ENCODE measurements at regions not wholly inside any gene's neighbourhood (a gene's known extent, or its start where the extent isn't known, plus 50 kb on each side); places are given as distances from the start of the nearest gene placed in this dataset.

DNA sequence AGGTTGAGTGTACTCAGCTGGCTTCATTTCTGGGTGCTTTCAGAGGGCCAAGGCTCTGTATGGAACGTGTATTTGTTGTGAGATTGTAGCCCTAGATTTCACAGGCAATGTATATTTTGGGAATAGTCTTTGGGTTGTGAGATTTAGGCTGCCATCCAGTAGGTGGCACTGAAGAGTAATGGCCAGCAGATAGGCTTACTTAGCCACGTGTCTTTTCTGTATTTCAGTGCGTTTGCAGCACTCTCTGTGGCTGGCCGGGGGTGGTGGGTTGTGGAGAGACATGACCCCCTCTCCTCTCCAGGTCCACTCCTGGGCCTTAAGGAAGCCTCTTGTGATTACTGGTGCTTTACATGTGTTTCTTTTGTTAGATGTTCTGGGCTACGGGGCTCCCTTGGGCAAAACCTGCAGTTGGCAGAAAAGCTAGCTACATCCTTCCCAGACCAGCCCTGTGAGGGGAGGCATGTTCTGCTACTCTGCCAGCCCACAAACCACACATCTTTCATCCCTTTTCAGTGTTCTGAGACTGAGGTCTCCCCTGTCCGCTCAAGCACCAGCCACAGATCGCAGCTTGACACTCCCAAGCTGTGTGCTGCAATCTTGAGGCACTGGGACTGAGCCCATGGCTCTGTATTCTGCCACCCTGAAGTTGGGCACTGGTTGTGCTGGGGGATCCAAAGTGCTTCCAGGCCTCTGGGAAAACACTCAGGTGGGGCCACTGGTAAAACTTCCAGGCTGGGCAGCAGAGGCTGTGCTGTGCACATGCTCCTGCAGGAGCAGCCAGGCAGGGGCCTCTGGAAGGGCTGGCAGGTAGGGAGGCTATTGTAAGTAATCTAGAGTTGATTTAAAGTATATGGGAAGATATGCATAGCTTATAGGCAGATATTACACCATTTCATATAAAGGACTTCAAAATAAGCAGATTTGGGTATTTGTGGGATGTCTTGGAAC, 1096.8 kb upstream of the PCDH20 start:
- Histone ChIP-seq H3K79me2 (ENCODE audit: control insufficient read depth, low read length) (no peaks in the 10 kb centered on the region), H3K36me3 (ENCODE audit: control insufficient read depth, low read length) (no peaks in the 10 kb centered on the region), H3K27me3 (ENCODE audit: control insufficient read depth, low read length) (no peaks in the 10 kb centered on the region), H4K20me1 (ENCODE audit: control insufficient read depth, insufficient read depth, low read depth, low read length) (no peaks in the 10 kb centered on the region), H3K4me1 (ENCODE audit: control insufficient read depth, low read length) (peaks cover 4% of the 10 kb centered on the region), H3K4me2 (ENCODE audit: low read length) (no peak overlapping the region), H3K27ac (ENCODE audit: low read depth, low read length) (no peak overlapping the region), H3F3A (ENCODE audit: control insufficient read depth, insufficient read depth) (no peaks in the 10 kb centered on the region), H3K9me2 (replicated peaks; ENCODE audit: control insufficient read depth, low read length) (no peaks in the 10 kb centered on the region), H3K4me3 (ENCODE audit: low read length) (no peak overlapping the region), H3K9me3 (ENCODE audit: control insufficient read depth, insufficient read depth, low read length) (no peaks in the 10 kb centered on the region)
- TF ChIP-seq, protein P1, sequence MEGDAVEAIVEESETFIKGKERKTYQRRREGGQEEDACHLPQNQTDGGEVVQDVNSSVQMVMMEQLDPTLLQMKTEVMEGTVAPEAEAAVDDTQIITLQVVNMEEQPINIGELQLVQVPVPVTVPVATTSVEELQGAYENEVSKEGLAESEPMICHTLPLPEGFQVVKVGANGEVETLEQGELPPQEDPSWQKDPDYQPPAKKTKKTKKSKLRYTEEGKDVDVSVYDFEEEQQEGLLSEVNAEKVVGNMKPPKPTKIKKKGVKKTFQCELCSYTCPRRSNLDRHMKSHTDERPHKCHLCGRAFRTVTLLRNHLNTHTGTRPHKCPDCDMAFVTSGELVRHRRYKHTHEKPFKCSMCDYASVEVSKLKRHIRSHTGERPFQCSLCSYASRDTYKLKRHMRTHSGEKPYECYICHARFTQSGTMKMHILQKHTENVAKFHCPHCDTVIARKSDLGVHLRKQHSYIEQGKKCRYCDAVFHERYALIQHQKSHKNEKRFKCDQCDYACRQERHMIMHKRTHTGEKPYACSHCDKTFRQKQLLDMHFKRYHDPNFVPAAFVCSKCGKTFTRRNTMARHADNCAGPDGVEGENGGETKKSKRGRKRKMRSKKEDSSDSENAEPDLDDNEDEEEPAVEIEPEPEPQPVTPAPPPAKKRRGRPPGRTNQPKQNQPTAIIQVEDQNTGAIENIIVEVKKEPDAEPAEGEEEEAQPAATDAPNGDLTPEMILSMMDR (IDR thresholded peaks at IDR 0.05; ENCODE audit: low read depth, low read length, poor library complexity, severe bottlenecking): peak; percentile 71
- no peak for TF ChIP-seq EZH2phosphoT487 (IDR thresholded peaks at IDR 0.05; ENCODE audit: borderline replicate concordance, low read length)

DNA sequence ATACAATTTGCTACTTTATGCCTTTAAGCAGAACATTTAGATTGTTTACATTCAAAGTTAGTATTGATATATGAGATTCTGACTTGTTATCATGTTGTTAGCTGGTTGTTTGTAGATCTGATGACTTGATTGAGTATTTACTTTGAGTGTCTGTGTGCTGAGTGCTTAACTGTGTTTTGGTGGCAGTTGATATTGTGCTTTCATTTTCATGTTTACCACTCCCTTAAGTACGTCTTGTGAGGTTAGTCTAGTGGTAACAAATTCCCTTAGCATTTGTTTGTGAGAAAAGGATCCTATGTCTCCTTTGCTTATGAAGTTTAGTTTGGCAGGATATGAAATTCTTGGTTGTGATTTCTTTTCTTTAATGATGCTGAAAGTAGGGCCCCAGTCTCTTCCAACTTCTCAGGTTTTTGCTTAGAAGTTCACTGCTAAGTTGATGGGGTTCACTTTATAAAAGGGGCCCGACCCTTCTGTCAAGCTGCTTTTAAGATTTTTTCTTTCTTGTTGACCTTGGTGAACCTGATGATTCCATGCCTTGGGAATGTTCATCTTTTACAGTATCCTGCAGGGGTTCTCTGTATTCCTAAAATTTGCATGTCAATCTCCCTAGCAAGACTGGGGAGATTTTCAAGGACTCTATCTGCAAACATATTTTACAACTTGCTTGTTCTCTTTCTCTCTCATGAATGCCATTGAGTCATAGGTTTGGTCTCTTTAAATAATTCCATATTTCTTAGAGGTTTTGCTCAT, 1095.4 kb upstream of the PCDH20 start:
- Histone ChIP-seq H3K9me2 (replicated peaks; ENCODE audit: control insufficient read depth, low read length) (no peaks in the 10 kb centered on the region), H3K27ac (ENCODE audit: low read depth, low read length) (no peak overlapping the region), H3K79me2 (ENCODE audit: control insufficient read depth, low read length) (no peaks in the 10 kb centered on the region), H3F3A (ENCODE audit: control insufficient read depth, insufficient read depth) (no peaks in the 10 kb centered on the region), H3K4me2 (ENCODE audit: low read length) (no peak overlapping the region), H3K36me3 (ENCODE audit: control insufficient read depth, low read length) (no peaks in the 10 kb centered on the region), H3K4me3 (ENCODE audit: low read length) (no peak overlapping the region), H3K27me3 (ENCODE audit: control insufficient read depth, low read length) (no peaks in the 10 kb centered on the region), H3K4me1 (ENCODE audit: control insufficient read depth, low read length) (peaks cover 4% of the 10 kb centered on the region), H4K20me1 (ENCODE audit: control insufficient read depth, insufficient read depth, low read depth, low read length) (no peaks in the 10 kb centered on the region), H3K9me3 (ENCODE audit: control insufficient read depth, insufficient read depth, low read length) (no peaks in the 10 kb centered on the region)
- no peak for TF ChIP-seq EZH2phosphoT487 (IDR thresholded peaks at IDR 0.05; ENCODE audit: borderline replicate concordance, low read length)
- TF ChIP-seq, protein P1 (IDR thresholded peaks at IDR 0.05; ENCODE audit: low read depth, low read length, poor library complexity, severe bottlenecking): no peak

DNA sequence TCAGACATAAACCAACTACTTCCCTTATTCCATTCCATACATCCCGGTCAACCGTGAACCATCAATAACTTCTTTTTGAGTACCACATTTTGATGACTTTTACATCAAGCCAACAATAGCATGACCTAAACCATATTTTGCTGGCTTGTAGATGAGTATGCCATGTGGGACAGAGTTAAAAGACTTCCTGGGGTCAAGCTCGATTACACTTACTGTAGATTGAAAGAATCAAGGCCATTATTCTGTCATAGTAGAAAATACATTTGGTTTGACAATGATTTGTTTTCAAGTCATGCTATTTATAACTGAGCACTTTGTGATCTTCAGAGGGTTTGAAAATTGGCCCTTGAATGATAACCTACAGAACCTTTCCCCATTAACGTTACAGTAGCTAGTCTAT, 1086.9 kb upstream of the PCDH20 start:
- TF ChIP-seq, protein P1 (IDR thresholded peaks at IDR 0.05; ENCODE audit: low read depth, low read length, poor library complexity, severe bottlenecking): no peak
- H3F3A ChIP-seq (ENCODE audit: control insufficient read depth, insufficient read depth): no peaks in the 10 kb centered on the region
- no peaks in the 10 kb centered on the region for H3K27me3 ChIP-seq (ENCODE audit: control insufficient read depth, low read length)
- H3K9me3 ChIP-seq (ENCODE audit: control insufficient read depth, insufficient read depth, low read length): 0 out of 2 replicates have a peak, but pooled peaks cover 3% of the 10 kb centered on the region
- no peaks in the 10 kb centered on the region for H4K20me1 ChIP-seq (ENCODE audit: control insufficient read depth, insufficient read depth, low read depth, low read length)
- H3K36me3 ChIP-seq (ENCODE audit: control insufficient read depth, low read length): no peaks in the 10 kb centered on the region
- H3K4me2 ChIP-seq (ENCODE audit: low read length): no peak overlapping the region
- no peak overlapping the region for H3K27ac ChIP-seq (ENCODE audit: low read depth, low read length)
- no peaks in the 10 kb centered on the region for H3K9me2 ChIP-seq (replicated peaks; ENCODE audit: control insufficient read depth, low read length)
- no peak overlapping the region for H3K4me3 ChIP-seq (ENCODE audit: low read length)
- no peaks in the 10 kb centered on the region for H3K4me1 ChIP-seq (ENCODE audit: control insufficient read depth, low read length)
- no peaks in the 10 kb centered on the region for H3K79me2 ChIP-seq (ENCODE audit: control insufficient read depth, low read length)
